ENCODE measurements at regions not wholly inside any gene's neighbourhood (a gene's known extent, or its start where the extent isn't known, plus 50 kb on each side); places are given as distances from the start of the nearest gene placed in this dataset.
A peak's percentile ranks its signal among the peaks of the same experiment; 100 is the strongest.

- H3K4me3 ChIP-seq (ENCODE audit: low read depth, low read length): no peak overlapping the region
- peak; percentile 30 for DNase-seq (ENCODE audit: low read depth)
- TF ChIP-seq, protein P1, sequence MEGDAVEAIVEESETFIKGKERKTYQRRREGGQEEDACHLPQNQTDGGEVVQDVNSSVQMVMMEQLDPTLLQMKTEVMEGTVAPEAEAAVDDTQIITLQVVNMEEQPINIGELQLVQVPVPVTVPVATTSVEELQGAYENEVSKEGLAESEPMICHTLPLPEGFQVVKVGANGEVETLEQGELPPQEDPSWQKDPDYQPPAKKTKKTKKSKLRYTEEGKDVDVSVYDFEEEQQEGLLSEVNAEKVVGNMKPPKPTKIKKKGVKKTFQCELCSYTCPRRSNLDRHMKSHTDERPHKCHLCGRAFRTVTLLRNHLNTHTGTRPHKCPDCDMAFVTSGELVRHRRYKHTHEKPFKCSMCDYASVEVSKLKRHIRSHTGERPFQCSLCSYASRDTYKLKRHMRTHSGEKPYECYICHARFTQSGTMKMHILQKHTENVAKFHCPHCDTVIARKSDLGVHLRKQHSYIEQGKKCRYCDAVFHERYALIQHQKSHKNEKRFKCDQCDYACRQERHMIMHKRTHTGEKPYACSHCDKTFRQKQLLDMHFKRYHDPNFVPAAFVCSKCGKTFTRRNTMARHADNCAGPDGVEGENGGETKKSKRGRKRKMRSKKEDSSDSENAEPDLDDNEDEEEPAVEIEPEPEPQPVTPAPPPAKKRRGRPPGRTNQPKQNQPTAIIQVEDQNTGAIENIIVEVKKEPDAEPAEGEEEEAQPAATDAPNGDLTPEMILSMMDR (IDR thresholded peaks at IDR 0.05; ENCODE audit: insufficient read depth, low read depth, low read length): no peak
Measured at GRCh38 chr2:160730296-160730995, 236.8 kb upstream of the RBMS1 start.

DNA sequence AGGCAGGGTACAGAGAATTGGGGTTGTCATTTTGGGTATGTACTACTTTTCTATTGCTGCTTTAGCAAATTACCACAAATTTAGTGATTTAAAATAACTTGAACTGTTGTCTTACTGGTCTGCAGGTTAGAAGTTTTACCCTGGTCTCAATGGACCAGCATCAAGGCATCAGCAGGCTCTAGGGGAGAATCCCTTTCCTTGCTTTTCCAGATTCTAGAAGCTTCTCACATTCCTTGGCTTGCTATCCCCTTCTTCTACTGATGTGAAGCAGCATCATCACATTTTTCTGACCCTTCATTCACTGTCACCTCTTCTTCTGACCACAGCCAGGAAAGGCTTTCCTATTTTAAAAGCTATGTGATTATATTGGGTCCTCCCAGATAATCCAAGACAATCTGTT lies 237.8 kb upstream of the RBMS1 start:
- H3K4me3 ChIP-seq (ENCODE audit: low read depth, low read length): no peak overlapping the region
- DNase-seq (ENCODE audit: low read depth): no peak
- TF ChIP-seq, protein P1 (IDR thresholded peaks at IDR 0.05; ENCODE audit: insufficient read depth, low read depth, low read length): no peak

GRCh38 chr2:160731856-160732255 lies 238.2 kb upstream of the RBMS1 start:
- TF ChIP-seq, protein P1 (IDR thresholded peaks at IDR 0.05; ENCODE audit: insufficient read depth, low read depth, low read length): no peak
- DNase-seq (ENCODE audit: low read depth): no peak
- H3K4me3 ChIP-seq (ENCODE audit: low read depth, low read length): no peak overlapping the region

- H3K4me3 ChIP-seq (ENCODE audit: low read depth, low read length): no peak overlapping the region
- TF ChIP-seq, protein P1 (IDR thresholded peaks at IDR 0.05; ENCODE audit: insufficient read depth, low read depth, low read length): no peak
- no peak for DNase-seq (ENCODE audit: low read depth)
Measured at GRCh38 chr2:160735696-160736095, 242.1 kb upstream of the RBMS1 start.

- peak; percentile 17 for DNase-seq (ENCODE audit: low read depth)
- H3K4me3 ChIP-seq (ENCODE audit: low read depth, low read length): no peak overlapping the region
- TF ChIP-seq, protein P1 (IDR thresholded peaks at IDR 0.05; ENCODE audit: insufficient read depth, low read depth, low read length): no peak
Measured at GRCh38 chr2:160736148-160737028, 242.8 kb upstream of the RBMS1 start.

- H3K4me3 ChIP-seq (ENCODE audit: low read depth, low read length): no peak overlapping the region
- TF ChIP-seq, protein P1 (IDR thresholded peaks at IDR 0.05; ENCODE audit: insufficient read depth, low read depth, low read length): no peak
- no peak for DNase-seq (ENCODE audit: low read depth)
Measured at GRCh38 chr2:160737247-160737646, 243.6 kb upstream of the RBMS1 start.
